Vagina (tissue), 2 donors: ENCODE measurements at regions not wholly inside any gene's neighbourhood (a gene's known extent, or its start where the extent isn't known, plus 50 kb on each side); places are given as distances from the start of the nearest gene placed in this dataset.
"Not testable (repeated sequence)": the region's sequence is repeated elsewhere in the genome, so short reads cannot be mapped to it uniquely, and the experiment has no call there.

ENCODE experiments used
- DNase-seq, 2 donors: peaks; one replicate each; pipeline ENCODE4 v3.0.0-alpha.2; 2017; ENCODE audit errors: extremely low spot score in 2 of 2
- H3K27ac ChIP-seq: fragments of 200-600 bp; sonication (generic); one replicate; pipeline ENCODE4 v1.5.1; 2019
- H3K27me3 ChIP-seq: fragments of 200-600 bp; sonication (generic); one replicate; pipeline ENCODE4 v1.5.1; 2019
- H3K36me3 ChIP-seq, 2 donors: fragments of 200-600 bp; sonication (generic); one replicate each; pipeline ENCODE4 v1.5.1; 2017 to 2019
- H3K4me1 ChIP-seq: fragments of 200-600 bp; sonication (generic); one replicate; pipeline ENCODE4 v1.5.1; 2019
- H3K4me3 ChIP-seq, 2 donors: fragments of 200-600 bp; sonication (generic); 1 replicate in 1 of 2; 2 replicates in 1 of 2; pipeline ENCODE4 v1.5.1; 2016 to 2019
- H3K9me3 ChIP-seq: fragments of 200-600 bp; sonication (generic); one replicate; pipeline ENCODE4 v1.5.1; 2019
- POLR2A ChIP-seq, 2 donors: fragments of 450-650 bp; IDR thresholded peaks; one replicate each; pipeline ENCODE4 v1.6.1; 2017; ENCODE audit warnings: antibody characterized with exemption in 2 of 2, mild to moderate bottlenecking in 2 of 2, moderate library complexity in 2 of 2
- POLR2AphosphoS5 ChIP-seq, 2 donors: sonication (generic); formaldehyde crosslinking; IDR thresholded peaks; one replicate each; pipeline ENCODE4 v1.9.0; 2017; ENCODE audit warnings: antibody characterized with exemption in 2 of 2, mild to moderate bottlenecking in 2 of 2, low read depth in 1 of 2; ENCODE audit not compliant: insufficient read depth in 1 of 2
- intact Hi-C: fragments of 100-400 bp; cut with DNase I; formaldehyde crosslinking; loops from one replicate; pipeline ENCODE4 v1.15.1; 2023
- TF ChIP-seq, protein P1 (sequence below), 3 experiments: fragments of 450-650 bp in 2 of 3; fragments of 200-600 bp in 1 of 3; sonication (generic) in 1 of 3; IDR thresholded peaks; one replicate each; pipeline ENCODE4 v1.5.1; 2017 to 2019; ENCODE audit warnings: antibody characterized with exemption in 3 of 3, mild to moderate bottlenecking in 2 of 3, moderate library complexity in 2 of 3

DNA sequence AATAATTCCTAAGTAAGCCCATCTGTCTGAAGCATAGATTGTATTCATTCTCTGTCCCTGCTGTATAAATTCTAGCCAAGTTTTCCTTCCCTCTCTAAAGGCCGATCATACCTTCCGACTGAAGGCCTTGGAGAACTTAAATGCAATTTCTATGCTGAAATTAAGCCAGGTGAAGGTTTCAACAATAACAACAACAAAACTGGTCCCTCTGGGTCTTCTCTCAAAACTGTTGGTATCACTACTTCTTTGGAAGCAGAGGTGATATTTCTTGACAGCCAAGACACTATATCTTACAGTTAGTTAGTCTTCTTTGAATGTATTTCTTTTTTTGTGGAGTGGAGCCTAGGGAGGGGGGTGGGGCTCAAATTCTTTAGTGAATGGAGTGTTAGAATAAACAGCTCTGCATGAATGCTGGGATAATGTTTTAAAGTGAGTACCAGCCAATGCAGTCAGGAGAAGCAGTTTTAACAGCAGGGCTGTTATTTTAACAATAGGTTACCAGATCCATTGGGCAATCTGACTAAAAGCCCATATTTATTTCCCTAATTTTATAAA lies 508.9 kb downstream of the EBF1 start:
- DNase-seq = no peak
- Histone ChIP-seq H3K4me1 (no peaks in the 10 kb centered on the region), H3K27ac (no peak overlapping the region), H3K4me3 (no peak overlapping the region), H3K36me3 (no peaks in the 10 kb centered on the region), H3K27me3 (no peaks in the 10 kb centered on the region), H3K9me3 (no peaks in the 10 kb centered on the region)
- intact Hi-C loops = no loop called here
- TF ChIP-seq, protein P1, sequence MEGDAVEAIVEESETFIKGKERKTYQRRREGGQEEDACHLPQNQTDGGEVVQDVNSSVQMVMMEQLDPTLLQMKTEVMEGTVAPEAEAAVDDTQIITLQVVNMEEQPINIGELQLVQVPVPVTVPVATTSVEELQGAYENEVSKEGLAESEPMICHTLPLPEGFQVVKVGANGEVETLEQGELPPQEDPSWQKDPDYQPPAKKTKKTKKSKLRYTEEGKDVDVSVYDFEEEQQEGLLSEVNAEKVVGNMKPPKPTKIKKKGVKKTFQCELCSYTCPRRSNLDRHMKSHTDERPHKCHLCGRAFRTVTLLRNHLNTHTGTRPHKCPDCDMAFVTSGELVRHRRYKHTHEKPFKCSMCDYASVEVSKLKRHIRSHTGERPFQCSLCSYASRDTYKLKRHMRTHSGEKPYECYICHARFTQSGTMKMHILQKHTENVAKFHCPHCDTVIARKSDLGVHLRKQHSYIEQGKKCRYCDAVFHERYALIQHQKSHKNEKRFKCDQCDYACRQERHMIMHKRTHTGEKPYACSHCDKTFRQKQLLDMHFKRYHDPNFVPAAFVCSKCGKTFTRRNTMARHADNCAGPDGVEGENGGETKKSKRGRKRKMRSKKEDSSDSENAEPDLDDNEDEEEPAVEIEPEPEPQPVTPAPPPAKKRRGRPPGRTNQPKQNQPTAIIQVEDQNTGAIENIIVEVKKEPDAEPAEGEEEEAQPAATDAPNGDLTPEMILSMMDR (IDR thresholded peaks at IDR 0.05) = no peak
- no peak for TF ChIP-seq POLR2A (IDR thresholded peaks at IDR 0.05)
- TF ChIP-seq POLR2AphosphoS5 (IDR thresholded peaks at IDR 0.05; ENCODE audit: insufficient read depth in 1 of 2, low read depth in 1 of 2) = no peak

DNA sequence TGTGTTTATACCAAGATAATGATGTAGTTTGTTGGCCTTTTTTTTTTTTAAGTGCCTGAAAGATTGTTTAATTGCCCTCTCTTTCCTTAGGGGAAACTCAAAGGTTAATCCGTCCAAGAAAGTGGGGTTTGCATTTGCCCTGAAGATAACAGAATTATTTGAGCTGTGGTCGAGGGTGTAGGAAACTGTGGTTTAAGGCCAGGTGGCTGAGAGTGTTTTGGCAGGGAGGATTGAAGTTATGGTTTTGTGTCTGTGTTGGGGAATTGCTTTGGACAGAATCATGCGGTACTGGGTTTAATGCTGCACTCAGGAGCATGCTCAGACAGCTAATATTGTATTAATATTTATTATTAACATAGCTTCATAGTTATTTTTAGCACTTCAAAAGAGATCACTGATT lies 509.8 kb downstream of the EBF1 start:
- Histone ChIP-seq H3K27me3 (no peaks in the 10 kb centered on the region), H3K27ac (no peak overlapping the region), H3K4me3 (no peak overlapping the region), H3K4me1 (no peaks in the 10 kb centered on the region), H3K9me3 (no peaks in the 10 kb centered on the region), H3K36me3 (no peaks in the 10 kb centered on the region)
- no peak for DNase-seq
- intact Hi-C loops = no loop called here
- TF ChIP-seq, protein P1 (IDR thresholded peaks at IDR 0.05) = no peak
- TF ChIP-seq POLR2A (IDR thresholded peaks at IDR 0.05) (no peak), POLR2AphosphoS5 (IDR thresholded peaks at IDR 0.05; ENCODE audit: insufficient read depth in 1 of 2, low read depth in 1 of 2) (no peak)

DNA sequence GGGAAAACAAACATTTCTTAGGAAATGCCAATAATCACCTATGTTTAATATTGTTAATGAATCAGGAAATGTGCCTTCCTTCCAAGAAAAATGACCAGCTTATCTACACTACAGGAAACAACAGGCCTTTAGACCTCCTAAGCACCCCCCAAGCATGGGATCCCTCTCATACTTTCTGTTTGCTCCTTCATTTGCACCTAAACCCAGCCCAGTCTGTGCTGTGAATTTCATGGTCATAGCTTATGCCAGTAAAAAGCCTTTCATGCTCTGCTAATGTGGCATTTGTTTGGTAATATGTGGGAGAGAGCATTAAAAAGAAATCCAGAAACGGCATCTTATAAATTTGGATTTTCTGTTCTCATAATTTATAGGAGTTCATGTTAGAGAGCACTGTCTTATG lies 511.1 kb downstream of the EBF1 start:
- DNase-seq = no peak
- Histone ChIP-seq H3K36me3 (no peaks in the 10 kb centered on the region), H3K27ac (no peak overlapping the region), H3K9me3 (no peaks in the 10 kb centered on the region), H3K27me3 (no peaks in the 10 kb centered on the region), H3K4me1 (no peaks in the 10 kb centered on the region), H3K4me3 (no peak overlapping the region)
- intact Hi-C loops = no loop called here
- TF ChIP-seq POLR2A (IDR thresholded peaks at IDR 0.05) (no peak), POLR2AphosphoS5 (IDR thresholded peaks at IDR 0.05; ENCODE audit: insufficient read depth in 1 of 2, low read depth in 1 of 2) (no peak)
- TF ChIP-seq, protein P1 (IDR thresholded peaks at IDR 0.05) = no peak

DNA sequence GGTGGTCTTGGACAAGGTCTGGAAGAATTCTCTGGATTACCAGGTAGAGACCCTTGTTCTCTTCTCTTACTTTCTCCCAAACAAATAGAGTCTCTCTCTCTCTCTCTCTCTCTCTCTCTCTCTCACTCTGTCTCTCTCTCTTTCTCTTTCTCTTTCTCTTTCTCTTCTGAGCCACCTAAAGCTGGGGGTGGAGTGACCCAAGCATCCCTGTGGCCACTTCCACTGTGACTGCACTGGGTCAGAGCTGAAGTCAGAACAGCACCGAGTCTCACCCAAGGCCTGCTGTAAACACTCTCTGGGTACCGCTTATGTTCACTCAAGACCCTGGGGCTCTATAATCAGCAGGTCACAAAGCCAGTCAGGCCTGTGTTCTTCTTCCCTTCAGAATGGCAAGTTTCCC lies 513.7 kb downstream of the EBF1 start:
- intact Hi-C loops = no loop called here
- H3K4me1 ChIP-seq = no peaks in the 10 kb centered on the region
- H3K36me3 ChIP-seq = no peaks in the 10 kb centered on the region
- TF ChIP-seq, protein P1 (IDR thresholded peaks at IDR 0.05) = no peak
- no peak for DNase-seq
- no peak overlapping the region for H3K27ac ChIP-seq
- no peaks in the 10 kb centered on the region for H3K9me3 ChIP-seq
- no peaks in the 10 kb centered on the region for H3K27me3 ChIP-seq
- H3K4me3 ChIP-seq = no peak overlapping the region

DNA sequence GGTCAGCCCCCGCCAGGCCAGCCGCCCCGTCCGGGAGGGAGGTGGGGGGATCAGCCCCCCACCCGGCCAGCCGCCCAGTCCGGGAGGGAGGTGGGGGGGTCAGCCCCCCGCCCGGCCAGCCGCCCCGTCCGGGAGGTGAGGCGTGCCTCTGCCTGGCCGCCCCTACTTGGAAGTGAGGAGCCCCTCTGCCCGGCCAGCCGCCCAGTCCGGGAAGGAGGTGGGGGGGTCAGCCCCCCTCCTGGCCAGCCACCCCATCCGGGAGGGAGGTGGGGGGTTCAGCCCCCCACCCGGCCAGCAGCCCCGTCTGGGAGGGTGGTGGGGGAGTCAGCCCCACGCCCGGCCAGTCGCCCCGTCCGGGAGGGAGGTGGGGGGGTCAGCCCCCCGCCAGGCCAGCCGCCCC lies 517.0 kb downstream of the EBF1 start:
- H3K27ac ChIP-seq, H3K27me3 ChIP-seq, intact Hi-C loops, H3K9me3 ChIP-seq, H3K36me3 ChIP-seq, H3K4me1 ChIP-seq, H3K4me3 ChIP-seq, DNase-seq: not testable (repeated sequence)

DNA sequence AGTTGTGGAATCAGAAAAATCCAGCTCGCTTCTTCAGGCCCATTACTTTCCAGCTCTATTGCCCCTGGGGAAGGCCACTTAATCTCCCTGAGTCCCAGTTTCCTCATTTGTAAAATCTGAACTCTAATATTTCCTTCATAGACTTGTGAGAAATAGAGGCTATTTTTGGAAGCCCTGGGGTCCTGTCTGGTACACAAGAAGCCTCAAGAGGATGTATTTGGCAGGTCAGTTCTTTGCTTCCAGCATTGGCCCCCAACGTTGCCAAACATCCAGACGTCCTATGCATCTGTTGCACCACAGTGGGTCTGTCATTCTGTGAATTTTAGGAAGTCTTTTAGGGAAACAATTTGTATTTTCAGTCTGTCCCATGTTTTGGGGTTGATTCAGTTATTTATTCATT lies 525.9 kb downstream of the EBF1 start:
- TF ChIP-seq, protein P1 (IDR thresholded peaks at IDR 0.05) = no peak
- TF ChIP-seq POLR2A (IDR thresholded peaks at IDR 0.05) = no peak
- no peak for TF ChIP-seq POLR2AphosphoS5 (IDR thresholded peaks at IDR 0.05; ENCODE audit: insufficient read depth in 1 of 2, low read depth in 1 of 2)
- Histone ChIP-seq H3K27ac (no peak overlapping the region), H3K4me1 (no peaks in the 10 kb centered on the region), H3K36me3 (no peaks in the 10 kb centered on the region), H3K9me3 (no peaks in the 10 kb centered on the region), H3K4me3 (no peak overlapping the region), H3K27me3 (no peaks in the 10 kb centered on the region)
- intact Hi-C loops = no loop called here
- DNase-seq = no peak
